Stimulated activated memory B cell treated with anti-CD40 and anti-IgM and Interleukin-4, amounts not matched to agents 10 μg/mL and 1 μg/mL and 100 μg/mL, for 72 hours (primary cell): ENCODE measurements at regions not wholly inside any gene's neighbourhood (a gene's known extent, or its start where the extent isn't known, plus 50 kb on each side); places are given as distances from the start of the nearest gene placed in this dataset.
"Not testable (repeated sequence)": the region's sequence is repeated elsewhere in the genome, so short reads cannot be mapped to it uniquely, and the experiment has no call there.

ENCODE experiments used
- ATAC-seq: fragments of 150-1000 bp; cut with Tn5 transposase; 2 replicates; pipeline ENCODE4 v1.10.0; 2021
- H3K27ac Mint-ChIP-seq: one replicate; pipeline ENCODE4 v1.8.0; 2022; ENCODE audit warnings: mild to moderate bottlenecking, mixed read lengths
- H3K27me3 Mint-ChIP-seq: one replicate; pipeline ENCODE4 v1.8.0; 2022; ENCODE audit warnings: mixed read lengths
- H3K36me3 Mint-ChIP-seq: one replicate; pipeline ENCODE4 v1.8.0; 2022; ENCODE audit warnings: mixed read lengths
- H3K4me1 Mint-ChIP-seq: one replicate; pipeline ENCODE4 v1.8.0; 2022; ENCODE audit warnings: mixed read lengths
- H3K4me3 Mint-ChIP-seq: one replicate; pipeline ENCODE4 v1.8.0; 2022; ENCODE audit warnings: mild to moderate bottlenecking, moderate library complexity, mixed read lengths
- H3K9me3 Mint-ChIP-seq: one replicate; pipeline ENCODE4 v1.8.0; 2022; ENCODE audit warnings: mixed read lengths

- not testable (repeated sequence) for H3K4me1 Mint-ChIP-seq, H3K27me3 Mint-ChIP-seq, H3K4me3 Mint-ChIP-seq, ATAC-seq, H3K36me3 Mint-ChIP-seq, H3K9me3 Mint-ChIP-seq, H3K27ac Mint-ChIP-seq
These were observed 57.4 kb downstream of the FTHL17 start for GRCh38 chrX:31014474-31014873.

GRCh38 chrX:31012509-31013025 is 59.3 kb downstream of the FTHL17 start:
- Mint-ChIP-seq H3K27ac (no peak overlapping the region), H3K36me3 (no peaks in the 10 kb centered on the region), H3K4me3 (no peak overlapping the region), H3K27me3 (no peaks in the 10 kb centered on the region), H3K9me3 (peaks cover 5% of the 10 kb centered on the region), H3K4me1 (no peaks in the 10 kb centered on the region)
- ATAC-seq: no peak

GRCh38 chrX:31007321-31007720 is 64.5 kb downstream of the FTHL17 start:
- Mint-ChIP-seq H3K36me3 (no peaks in the 10 kb centered on the region), H3K9me3 (no peaks in the 10 kb centered on the region), H3K27me3 (no peaks in the 10 kb centered on the region)

DNA sequence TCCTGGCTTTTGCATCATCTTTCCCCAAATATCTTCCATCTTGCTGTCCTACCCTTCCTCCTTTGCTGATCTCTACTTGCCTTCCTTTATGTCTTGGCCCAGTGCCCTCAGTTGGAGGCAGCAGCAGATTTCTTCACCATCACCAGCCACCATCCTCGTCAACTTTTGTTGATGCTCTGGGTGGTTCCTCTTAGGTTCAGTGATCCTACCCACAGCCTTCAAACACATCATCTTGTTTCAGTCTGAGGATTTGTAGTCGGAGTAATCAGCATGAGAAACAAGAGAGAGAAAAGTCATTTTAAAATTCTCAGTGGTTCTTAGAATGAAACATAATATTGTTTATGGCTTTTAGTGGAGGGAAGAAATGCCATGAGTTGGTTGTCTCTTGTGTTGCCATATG is 65.8 kb downstream of the FTHL17 start:
- H3K36me3 Mint-ChIP-seq: no peaks in the 10 kb centered on the region
- no peak for ATAC-seq
- H3K9me3 Mint-ChIP-seq: no peaks in the 10 kb centered on the region
- H3K4me3 Mint-ChIP-seq: no peak overlapping the region
- H3K4me1 Mint-ChIP-seq: no peaks in the 10 kb centered on the region
- H3K27ac Mint-ChIP-seq: no peak overlapping the region
- H3K27me3 Mint-ChIP-seq: peaks cover 2% of the 10 kb centered on the region

More at GRCh38 chrX:31007321-31007720, 64.5 kb downstream of the FTHL17 start:
- Mint-ChIP-seq H3K4me1 (no peaks in the 10 kb centered on the region), H3K4me3 (no peak overlapping the region), H3K27ac (no peak overlapping the region)
- ATAC-seq: no peak

- H3K27me3 Mint-ChIP-seq: peaks cover 7% of the 10 kb centered on the region
- no peak overlapping the region for H3K27ac Mint-ChIP-seq
- no peak for ATAC-seq
- no peaks in the 10 kb centered on the region for H3K36me3 Mint-ChIP-seq
- H3K4me3 Mint-ChIP-seq: no peak overlapping the region
- H3K4me1 Mint-ChIP-seq: no peaks in the 10 kb centered on the region
- H3K9me3 Mint-ChIP-seq: no peaks in the 10 kb centered on the region
These were observed 74.4 kb downstream of the FTHL17 start for GRCh38 chrX:30997411-30997810.

GRCh38 chrX:30995705-30996104 is 76.1 kb downstream of the FTHL17 start:
- Mint-ChIP-seq H3K4me3 (no peak overlapping the region), H3K4me1 (no peaks in the 10 kb centered on the region), H3K27ac (no peak overlapping the region), H3K36me3 (no peaks in the 10 kb centered on the region), H3K27me3 (peaks cover 2% of the 10 kb centered on the region), H3K9me3 (no peaks in the 10 kb centered on the region)
- no peak for ATAC-seq

- Mint-ChIP-seq H3K4me1 (no peaks in the 10 kb centered on the region), H3K27ac (no peak overlapping the region), H3K9me3 (no peaks in the 10 kb centered on the region), H3K36me3 (no peaks in the 10 kb centered on the region), H3K27me3 (no peaks in the 10 kb centered on the region), H3K4me3 (no peak overlapping the region)
- ATAC-seq: no peak
These were observed 76.7 kb downstream of the FTHL17 start for GRCh38 chrX:30995060-30995700.

DNA sequence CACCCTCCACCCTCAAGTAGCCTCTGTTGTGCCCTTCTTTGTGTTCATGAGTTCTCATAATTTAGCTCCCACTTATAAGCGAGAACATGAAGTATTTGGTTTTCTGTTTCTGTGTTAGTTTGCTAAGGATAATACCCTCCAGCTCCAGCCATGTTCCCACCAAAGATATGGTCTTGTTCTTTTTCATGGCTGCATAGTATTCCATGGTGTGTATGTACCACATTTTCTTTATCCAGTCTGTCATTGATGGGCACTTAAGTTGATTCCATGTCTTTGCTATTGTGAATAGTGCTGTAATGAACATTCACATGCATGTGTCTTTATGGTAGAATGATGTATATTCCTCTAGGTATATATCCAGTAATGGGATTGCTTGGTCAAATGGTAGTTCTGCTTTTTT is 77.8 kb downstream of the FTHL17 start:
- H3K27me3 Mint-ChIP-seq, ATAC-seq, H3K36me3 Mint-ChIP-seq, H3K4me1 Mint-ChIP-seq, H3K4me3 Mint-ChIP-seq, H3K27ac Mint-ChIP-seq, H3K9me3 Mint-ChIP-seq: not testable (repeated sequence)

DNA sequence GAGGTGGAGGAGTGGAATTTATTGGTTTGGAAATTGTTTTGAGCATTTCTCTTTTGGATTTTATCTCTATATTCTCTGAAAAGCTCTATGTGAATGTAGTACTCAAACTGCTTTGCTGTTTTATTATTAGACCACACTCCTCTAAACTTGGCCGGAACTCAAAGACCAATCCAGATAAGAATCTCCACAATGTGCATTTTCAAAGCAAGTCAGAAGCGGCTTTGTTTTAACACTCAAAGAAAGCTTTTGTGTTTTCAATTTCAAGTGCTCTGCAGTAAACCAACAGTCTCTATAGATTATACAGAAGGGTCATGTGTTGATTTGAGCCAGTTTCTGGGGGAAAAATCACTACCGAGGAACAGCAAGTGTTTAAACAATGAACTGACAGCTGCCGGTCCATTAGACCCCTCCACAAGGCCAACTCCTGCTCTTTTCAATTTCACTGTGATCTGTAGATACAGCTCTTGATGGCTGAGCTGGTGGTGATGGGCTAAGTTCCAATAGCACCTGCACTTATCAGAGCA is 79.4 kb downstream of the FTHL17 start:
- Mint-ChIP-seq H3K4me3 (no peak overlapping the region), H3K27me3 (no peaks in the 10 kb centered on the region), H3K4me1 (no peaks in the 10 kb centered on the region), H3K27ac (no peak overlapping the region), H3K36me3 (no peaks in the 10 kb centered on the region), H3K9me3 (no peaks in the 10 kb centered on the region)
- no peak for ATAC-seq

- no peaks in the 10 kb centered on the region for H3K36me3 Mint-ChIP-seq
- no peak overlapping the region for H3K4me3 Mint-ChIP-seq
- H3K27me3 Mint-ChIP-seq: no peaks in the 10 kb centered on the region
- H3K27ac Mint-ChIP-seq: no peak overlapping the region
- ATAC-seq: no peak
- no peaks in the 10 kb centered on the region for H3K4me1 Mint-ChIP-seq
- H3K9me3 Mint-ChIP-seq: no peaks in the 10 kb centered on the region
These were observed 81.5 kb downstream of the FTHL17 start for GRCh38 chrX:30990361-30990760.

- Mint-ChIP-seq H3K36me3 (no peaks in the 10 kb centered on the region), H3K9me3 (no peaks in the 10 kb centered on the region), H3K4me3 (no peak overlapping the region), H3K27ac (no peak overlapping the region), H3K4me1 (no peaks in the 10 kb centered on the region), H3K27me3 (peaks cover 10% of the 10 kb centered on the region)
- ATAC-seq: no peak
These were observed 89.4 kb downstream of the FTHL17 start for GRCh38 chrX:30982467-30982866.

GRCh38 chrX:30981968-30982367 is 89.9 kb downstream of the FTHL17 start:
- Mint-ChIP-seq H3K4me3 (no peak overlapping the region), H3K4me1 (no peaks in the 10 kb centered on the region), H3K27ac (no peak overlapping the region), H3K36me3 (no peaks in the 10 kb centered on the region), H3K9me3 (no peaks in the 10 kb centered on the region), H3K27me3 (peaks cover 10% of the 10 kb centered on the region)
- ATAC-seq: no peak

DNA sequence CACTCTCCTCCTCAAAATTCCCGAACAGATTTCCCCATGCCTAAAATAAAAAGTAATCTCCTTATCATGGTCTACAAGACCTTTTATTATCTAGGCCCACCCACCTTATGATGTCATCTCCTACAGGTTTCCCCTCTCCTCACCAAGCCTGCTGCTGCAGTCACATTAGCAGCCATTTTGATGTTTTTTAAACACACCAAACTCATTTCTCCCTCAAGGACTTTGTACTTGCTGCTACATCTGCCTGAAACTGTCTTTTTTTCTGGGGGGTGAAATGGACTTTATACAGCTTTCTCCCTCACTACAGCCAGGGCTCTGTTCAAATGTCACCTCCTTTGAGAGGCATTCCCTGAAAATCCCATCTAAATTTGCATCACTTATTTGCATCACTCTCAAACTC is 90.2 kb upstream of the TAB3 start:
- H3K4me3 Mint-ChIP-seq: no peak overlapping the region
- peaks cover 10% of the 10 kb centered on the region for H3K27me3 Mint-ChIP-seq
- H3K27ac Mint-ChIP-seq: no peak overlapping the region
- ATAC-seq: no peak
- H3K9me3 Mint-ChIP-seq: no peaks in the 10 kb centered on the region
- H3K36me3 Mint-ChIP-seq: no peaks in the 10 kb centered on the region
- H3K4me1 Mint-ChIP-seq: no peaks in the 10 kb centered on the region

GRCh38 chrX:30975467-30975866 is 86.4 kb upstream of the TAB3 start:
- H3K9me3 Mint-ChIP-seq: no peaks in the 10 kb centered on the region
- ATAC-seq: no peak
- H3K27ac Mint-ChIP-seq: no peak overlapping the region
- H3K4me3 Mint-ChIP-seq: no peak overlapping the region
- H3K4me1 Mint-ChIP-seq: no peaks in the 10 kb centered on the region
- no peaks in the 10 kb centered on the region for H3K36me3 Mint-ChIP-seq
- H3K27me3 Mint-ChIP-seq: no peaks in the 10 kb centered on the region

DNA sequence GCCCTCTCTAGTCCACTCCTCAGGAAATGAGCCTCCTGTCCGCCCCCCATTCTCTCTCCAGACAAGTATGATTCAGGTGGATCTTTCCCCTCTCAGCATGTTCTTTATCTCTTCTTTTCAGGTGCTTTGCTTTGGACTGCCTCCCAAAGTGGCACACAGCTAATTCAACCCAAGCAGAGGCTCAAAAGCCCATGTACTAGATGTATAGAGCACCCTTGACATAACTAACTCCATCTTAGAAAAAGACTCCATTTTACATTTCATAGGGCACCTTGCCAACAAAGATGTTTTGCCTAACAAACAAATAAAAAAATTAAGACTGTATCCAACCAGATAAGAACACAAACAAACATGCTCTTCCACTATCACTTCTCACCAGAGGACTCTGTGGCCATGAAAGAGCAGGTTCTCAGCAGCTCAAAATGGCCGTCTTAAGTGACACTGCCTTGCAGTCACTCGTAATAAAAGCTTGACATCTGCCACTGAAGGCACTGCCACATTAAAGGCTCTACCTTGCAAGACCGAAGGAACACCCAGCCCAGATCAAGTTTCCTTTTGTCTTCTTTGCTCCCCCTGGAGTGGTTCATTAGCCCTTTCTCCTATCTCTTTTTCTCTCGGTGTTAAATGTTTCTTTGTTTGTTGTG is 84.9 kb upstream of the TAB3 start:
- no peak overlapping the region for H3K4me3 Mint-ChIP-seq
- ATAC-seq: no peak
- H3K27ac Mint-ChIP-seq: no peak overlapping the region
- no peaks in the 10 kb centered on the region for H3K36me3 Mint-ChIP-seq
- H3K27me3 Mint-ChIP-seq: no peaks in the 10 kb centered on the region
- H3K9me3 Mint-ChIP-seq: no peaks in the 10 kb centered on the region
- no peaks in the 10 kb centered on the region for H3K4me1 Mint-ChIP-seq
